HG03060 (cell line): ENCODE measurements at regions not wholly inside any gene's neighbourhood (a gene's known extent, or its start where the extent isn't known, plus 50 kb on each side); places are given as distances from the start of the nearest gene placed in this dataset.
"Not testable (repeated sequence)": the region's sequence is repeated elsewhere in the genome, so short reads cannot be mapped to it uniquely, and the experiment has no call there.

Source experiments
- ATAC-seq: cut with Tn5 transposase; IDR thresholded peaks from one replicate; pipeline ENCODE4 v1.9.1; 2021; ENCODE audit warnings: low read depth, moderate number of reproducible peaks; ENCODE audit not compliant: unreplicated experiment

- no peak for ATAC-seq
These were observed 242.5 kb upstream of the CAND1 start for GRCh38 chr12:67026487-67027246.

GRCh38 chr12:67028529-67028928 lies 240.6 kb upstream of the CAND1 start:
- no peak for ATAC-seq

DNA sequence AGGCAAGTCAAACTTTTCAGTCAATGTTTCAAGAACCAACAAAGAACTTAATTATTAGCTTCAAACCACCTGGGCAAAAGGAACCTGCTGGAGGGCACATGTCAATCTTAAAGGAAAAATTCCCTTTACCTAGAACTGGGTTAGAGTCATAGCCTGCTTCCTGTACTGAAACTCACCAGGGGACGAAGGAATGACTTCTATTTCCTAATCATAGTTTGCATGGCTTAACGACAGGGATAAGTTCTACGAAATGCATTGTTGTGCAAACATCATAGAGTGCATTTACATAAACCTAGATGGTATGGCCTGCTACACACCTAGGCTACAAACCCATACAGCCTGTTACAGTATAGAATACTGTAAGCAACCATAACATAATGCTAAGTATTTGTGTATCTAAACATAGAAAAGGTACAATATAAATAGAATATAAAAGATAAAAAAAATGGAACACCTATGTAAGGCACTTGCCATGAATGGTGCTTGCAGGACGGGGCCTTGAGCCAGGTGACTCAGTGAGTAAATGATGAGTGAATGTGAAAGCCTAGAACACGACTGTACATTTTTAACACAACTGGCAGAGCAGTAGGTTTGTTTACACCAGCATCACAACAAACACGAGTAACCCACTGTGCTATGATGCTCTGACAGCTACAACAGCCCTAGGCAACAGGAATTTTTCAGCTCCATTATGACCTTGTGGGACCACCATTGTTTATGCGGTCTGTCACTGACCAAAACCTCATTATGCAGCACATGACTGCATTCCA lies 234.9 kb upstream of the CAND1 start:
- no peak for ATAC-seq

- no peak for ATAC-seq
These were observed 234.0 kb upstream of the CAND1 start for GRCh38 chr12:67035121-67035520.

- no peak for ATAC-seq
These were observed 230.7 kb upstream of the CAND1 start for GRCh38 chr12:67038486-67038885.

- no peak for ATAC-seq
These were observed 228.9 kb upstream of the CAND1 start for GRCh38 chr12:67039995-67040860.

GRCh38 chr12:67040861-67041137 lies 228.4 kb upstream of the CAND1 start:
- no peak for ATAC-seq

GRCh38 chr12:67042697-67043131 lies 226.4 kb upstream of the CAND1 start:
- ATAC-seq, result no peak

DNA sequence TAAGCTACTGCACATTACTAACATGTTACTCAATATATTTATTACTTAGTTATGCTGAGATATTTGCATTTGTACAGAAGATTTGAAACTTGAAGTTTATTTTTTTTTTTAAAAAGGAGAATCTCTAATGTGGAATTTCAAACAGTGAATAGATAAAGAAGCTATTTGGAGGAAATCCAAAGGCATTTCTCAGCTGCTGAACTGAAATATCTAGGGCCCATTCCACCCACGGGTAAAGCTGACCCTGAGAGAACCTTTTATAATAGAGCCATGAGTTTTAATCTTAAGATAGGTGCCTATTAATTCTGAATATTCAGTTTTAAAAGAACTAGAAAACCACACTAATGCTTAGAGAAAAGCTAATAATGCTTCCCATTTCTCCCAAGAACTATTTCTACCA lies 225.4 kb upstream of the CAND1 start:
- no peak for ATAC-seq

DNA sequence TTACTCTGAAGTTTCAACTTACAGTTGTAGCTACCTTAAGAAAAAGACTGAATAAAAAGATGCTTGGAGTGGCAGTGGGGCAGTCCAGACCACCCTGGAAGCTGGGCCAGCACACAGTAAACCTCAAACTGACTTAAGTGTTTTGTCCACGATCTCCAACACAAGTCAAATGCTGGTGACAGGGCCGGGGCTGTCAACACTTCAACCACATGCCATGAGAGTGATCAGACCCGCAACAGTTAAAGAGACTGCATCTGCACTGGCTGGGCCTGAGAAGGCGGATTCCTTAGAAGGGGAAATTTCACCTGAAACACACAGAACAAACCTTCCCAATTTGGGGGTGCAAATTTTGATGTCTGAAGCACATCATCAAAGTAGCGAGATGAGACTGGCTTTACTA lies 223.5 kb upstream of the CAND1 start:
- no peak for ATAC-seq

DNA sequence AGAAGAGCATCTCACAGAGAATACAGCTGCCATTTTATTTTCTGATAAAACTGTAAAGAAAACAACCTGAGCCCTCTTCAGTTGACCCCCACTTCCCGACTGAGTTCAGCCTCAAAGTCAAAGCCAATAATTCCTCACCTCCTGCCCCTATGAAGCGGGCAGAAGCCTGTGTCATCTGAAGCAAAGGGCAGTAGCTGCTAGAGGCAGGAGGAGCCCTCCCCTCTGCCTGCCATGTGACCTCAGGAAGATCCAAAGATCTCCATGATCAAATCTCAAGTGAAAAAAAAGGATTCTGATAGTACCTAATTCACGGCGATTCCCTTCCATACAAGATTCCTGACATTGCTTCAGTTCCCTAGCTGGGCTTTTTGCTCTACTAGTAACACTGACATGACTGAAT lies 223.1 kb upstream of the CAND1 start:
- no peak for ATAC-seq

DNA sequence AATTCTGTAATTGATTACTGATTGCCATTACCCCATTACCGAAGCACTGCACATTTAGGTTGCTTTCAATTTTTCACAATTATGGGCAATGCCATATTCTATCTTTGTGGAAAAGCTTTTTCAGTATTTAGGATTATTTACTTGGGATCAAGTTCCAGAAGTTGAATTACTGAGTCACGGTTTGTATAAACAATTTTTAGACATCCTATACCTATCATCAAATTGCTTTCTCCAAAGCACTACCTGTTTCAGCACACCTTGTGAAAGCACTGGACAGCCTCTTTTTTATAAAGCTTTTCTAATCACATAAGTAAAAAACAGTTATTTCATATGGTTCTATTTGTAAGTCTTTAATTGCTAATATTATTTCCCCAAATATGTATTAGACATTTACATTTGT lies 221.5 kb upstream of the CAND1 start:
- no peak for ATAC-seq

- ATAC-seq, result no peak
These were observed 220.8 kb upstream of the CAND1 start for GRCh38 chr12:67048371-67048770.

DNA sequence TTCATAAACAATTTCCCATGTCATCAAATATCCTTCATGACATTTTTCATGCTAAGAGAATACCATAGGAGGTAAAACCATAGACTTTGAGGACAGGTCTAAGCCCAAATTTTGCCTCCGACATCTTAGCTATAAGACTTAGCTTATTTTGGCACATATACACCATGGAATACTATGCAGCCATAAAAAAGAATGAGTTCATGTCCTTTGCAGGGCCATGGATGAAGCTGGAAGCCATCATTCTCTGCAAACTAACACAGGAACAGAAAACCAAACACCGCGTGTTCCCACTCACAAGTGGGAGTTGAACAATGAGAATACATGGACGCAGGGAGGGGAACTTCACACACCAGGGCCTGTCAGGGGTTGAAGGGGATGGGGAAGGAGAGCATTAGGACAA lies 220.0 kb upstream of the CAND1 start:
- ATAC-seq, result not testable (repeated sequence)

- no peak for ATAC-seq
These were observed 216.2 kb upstream of the CAND1 start for GRCh38 chr12:67052981-67053380.

DNA sequence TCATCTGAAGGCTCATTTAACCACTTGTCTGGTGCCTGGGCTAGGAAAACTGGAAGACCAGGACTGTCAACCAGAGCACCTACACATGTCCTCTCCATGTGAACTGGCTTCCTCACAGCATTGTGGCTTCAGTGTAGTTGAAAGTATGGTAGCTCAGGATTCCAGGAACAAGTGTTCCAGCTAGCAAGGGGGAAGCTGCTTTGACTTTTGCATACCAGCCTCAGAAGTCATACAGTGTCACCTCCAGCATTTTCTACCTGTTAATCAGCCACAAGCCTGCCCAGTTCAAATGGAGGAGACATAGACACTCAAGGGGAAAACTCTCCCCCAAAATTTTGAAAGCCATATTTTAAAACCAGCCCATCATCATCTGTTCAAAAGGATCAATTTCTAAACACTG lies 212.8 kb upstream of the CAND1 start:
- ATAC-seq, result no peak

- no peak for ATAC-seq
These were observed 212.1 kb upstream of the CAND1 start for GRCh38 chr12:67057072-67057471.

DNA sequence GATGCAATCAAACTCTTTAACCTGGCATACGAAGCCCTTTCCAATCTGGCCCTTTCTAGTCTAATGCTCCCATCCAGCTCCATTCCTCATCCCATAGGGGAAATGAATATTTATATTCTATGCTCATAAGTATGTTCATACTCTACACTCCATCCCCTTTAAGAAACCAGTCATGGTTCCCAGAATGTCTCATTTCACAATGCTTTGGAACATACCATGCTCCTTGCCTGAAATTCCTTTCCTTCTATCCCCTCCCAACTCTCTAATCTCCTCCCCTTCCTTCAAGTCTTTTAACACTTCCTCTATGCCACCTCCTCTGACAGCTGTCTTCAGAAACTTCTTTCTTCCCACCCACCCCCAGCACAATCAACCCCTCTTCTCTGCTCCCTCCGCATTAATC lies 207.0 kb upstream of the CAND1 start:
- no peak for ATAC-seq

- ATAC-seq, result no peak
These were observed 201.5 kb upstream of the CAND1 start for GRCh38 chr12:67067453-67068203.

GRCh38 chr12:67068204-67068731 lies 200.9 kb upstream of the CAND1 start:
- ATAC-seq, result no peak
